Astrocyte (in vitro differentiated cells and primary cell): ENCODE measurements at regions not wholly inside any gene's neighbourhood (a gene's known extent, or its start where the extent isn't known, plus 50 kb on each side); places are given as distances from the start of the nearest gene placed in this dataset.

Source experiments
- DNase-seq: peaks from one replicate; pipeline ENCODE4 v3.0.0-alpha.2; 2010; ENCODE audit warnings: low read depth
- FAIRE-seq: peaks from 2 replicates; lab custom pipeline; 2011; peaks lifted over from hg19 to GRCh38; lab: Jason Lieb, UNC
- H2AFZ ChIP-seq: 2 replicates; pipeline ENCODE4 v1.6.0; 2012; ENCODE audit warnings: low read depth, low read length, inconsistent platforms
- H3K27ac ChIP-seq: 2 replicates; pipeline ENCODE4 v1.5.1; 2011; ENCODE audit warnings: low read depth, low read length, inconsistent platforms
- H3K27me3 ChIP-seq: 2 replicates; pipeline ENCODE4 v1.6.0; 2011; ENCODE audit warnings: low read length, inconsistent platforms; ENCODE audit not compliant: insufficient read depth
- H3K36me3 ChIP-seq: 2 replicates; pipeline ENCODE4 v1.5.1; 2011; ENCODE audit warnings: low read length, inconsistent platforms; ENCODE audit not compliant: insufficient read depth
- H3K4me1 ChIP-seq: 2 replicates; pipeline ENCODE4 v1.5.1; 2011; ENCODE audit warnings: low read length, inconsistent platforms; ENCODE audit not compliant: insufficient read depth
- H3K4me2 ChIP-seq: 2 replicates; pipeline ENCODE4 v1.6.0; 2012; ENCODE audit warnings: low read length, inconsistent platforms
- H3K4me3 ChIP-seq: 2 replicates; pipeline ENCODE4 v1.5.1; 2011; ENCODE audit warnings: low read depth, mild to moderate bottlenecking, low read length, inconsistent platforms; ENCODE audit not compliant: insufficient read depth
- H3K79me2 ChIP-seq: 2 replicates; pipeline ENCODE4 v1.6.0; 2012; ENCODE audit warnings: mild to moderate bottlenecking, low read length, inconsistent platforms; ENCODE audit not compliant: insufficient read depth
- H3K9ac ChIP-seq: 2 replicates; pipeline ENCODE4 v1.6.0; 2012; ENCODE audit warnings: mild to moderate bottlenecking, low read length, inconsistent platforms
- H3K9me3 ChIP-seq: 2 replicates; pipeline ENCODE4 v1.5.1; 2012; ENCODE audit warnings: low read depth, mild to moderate bottlenecking, low read length, inconsistent platforms; ENCODE audit not compliant: insufficient read depth
- H4K20me1 ChIP-seq: 2 replicates; pipeline ENCODE4 v1.6.0; 2012; ENCODE audit warnings: low read length, inconsistent platforms; ENCODE audit not compliant: insufficient read depth
- H3K27ac Mint-ChIP-seq: one replicate; pipeline ENCODE4 v1.8.0; 2021; ENCODE audit warnings: mild to moderate bottlenecking, mixed read lengths; ENCODE audit not compliant: unreplicated experiment
- H3K27me3 Mint-ChIP-seq: one replicate; pipeline ENCODE4 v1.8.0; 2021; ENCODE audit warnings: low read depth, mixed read lengths; ENCODE audit not compliant: unreplicated experiment
- H3K36me3 Mint-ChIP-seq: one replicate; pipeline ENCODE4 v1.8.0; 2021; ENCODE audit warnings: low read depth, mixed read lengths; ENCODE audit not compliant: unreplicated experiment
- H3K4me1 Mint-ChIP-seq: one replicate; pipeline ENCODE4 v1.8.0; 2021; ENCODE audit warnings: low read depth, mixed read lengths; ENCODE audit not compliant: unreplicated experiment
- H3K4me3 Mint-ChIP-seq: one replicate; pipeline ENCODE4 v1.8.0; 2021; ENCODE audit warnings: mild to moderate bottlenecking, moderate library complexity, mixed read lengths; ENCODE audit not compliant: unreplicated experiment
- H3K9me3 Mint-ChIP-seq: one replicate; pipeline ENCODE4 v1.8.0; 2021; ENCODE audit warnings: mild to moderate bottlenecking, mixed read lengths; ENCODE audit not compliant: unreplicated experiment
- CTCF ChIP-seq: IDR thresholded peaks from 2 replicates; pipeline ENCODE4 v1.5.1; 2011; ENCODE audit warnings: low read depth, mild to moderate bottlenecking, inconsistent platforms, low read length, moderate library complexity; ENCODE audit not compliant: insufficient read depth
- EZH2 ChIP-seq: IDR thresholded peaks from 2 replicates; pipeline ENCODE4 v1.6.1; 2012; ENCODE audit warnings: mild to moderate bottlenecking, low read length, inconsistent platforms; ENCODE audit not compliant: insufficient read depth

GRCh38 chr6:71119560-71119959 lies 162.7 kb upstream of the B3GAT2 start:
- DNase-seq = no peak
- Histone ChIP-seq H3K4me3 (no peak overlapping the region), H3K9ac (no peak overlapping the region), H4K20me1 (no peaks in the 10 kb centered on the region), H3K4me1 (peaks cover 4% of the 10 kb centered on the region), H3K4me2 (no peak overlapping the region), H3K36me3 (no peaks in the 10 kb centered on the region), H2AFZ (no peak overlapping the region), H3K27me3 (no peaks in the 10 kb centered on the region), H3K9me3 (peaks cover 6% of the 10 kb centered on the region), H3K79me2 (no peaks in the 10 kb centered on the region), H3K27ac (no peak overlapping the region)
- no peak overlapping the region for H3K27ac Mint-ChIP-seq
- H3K36me3 Mint-ChIP-seq = no peaks in the 10 kb centered on the region
- TF ChIP-seq EZH2 = no peak
- TF ChIP-seq CTCF = no peak
- peaks cover 4% of the 10 kb centered on the region for H3K27me3 Mint-ChIP-seq
- H3K4me1 Mint-ChIP-seq = peaks cover 22% of the 10 kb centered on the region
- no peak for FAIRE-seq
- H3K4me3 Mint-ChIP-seq = no peak overlapping the region
- peaks cover 4% of the 10 kb centered on the region for H3K9me3 Mint-ChIP-seq

- no peak for FAIRE-seq
- no peak overlapping the region for H3K9ac ChIP-seq
- TF ChIP-seq EZH2 = no peak
- TF ChIP-seq CTCF = no peak
- no peaks in the 10 kb centered on the region for H3K36me3 ChIP-seq
- peaks cover 6% of the 10 kb centered on the region for H3K9me3 ChIP-seq
- peak; percentile 67 for DNase-seq
- H3K4me3 ChIP-seq = no peak overlapping the region
- no peak overlapping the region for H3K27ac ChIP-seq
- Mint-ChIP-seq H3K36me3 (no peaks in the 10 kb centered on the region), H3K27ac (no peak overlapping the region), H3K4me1 (peaks cover 34% of the 10 kb centered on the region), H3K9me3 (peaks cover 4% of the 10 kb centered on the region), H3K4me3 (no peak overlapping the region), H3K27me3 (no peaks in the 10 kb centered on the region)
- H3K27me3 ChIP-seq = no peaks in the 10 kb centered on the region
- H3K4me2 ChIP-seq = no peak overlapping the region
- H4K20me1 ChIP-seq = no peaks in the 10 kb centered on the region
- H2AFZ ChIP-seq = no peak overlapping the region
- H3K4me1 ChIP-seq = peaks cover 4% of the 10 kb centered on the region
- no peaks in the 10 kb centered on the region for H3K79me2 ChIP-seq
Observed at GRCh38 chr6:71123051-71123450, 165.6 kb upstream of the OGFRL1 start.

GRCh38 chr6:71124340-71124739 lies 164.3 kb upstream of the OGFRL1 start:
- H3K36me3 ChIP-seq = no peaks in the 10 kb centered on the region
- peak overlapping the region; percentile 1 for H3K27ac ChIP-seq

More at GRCh38 chr6:71124340-71124739, 164.3 kb upstream of the OGFRL1 start:
- Mint-ChIP-seq H3K9me3 (peaks cover 4% of the 10 kb centered on the region), H3K4me3 (no peak overlapping the region), H3K27me3 (no peaks in the 10 kb centered on the region), H3K36me3 (no peaks in the 10 kb centered on the region), H3K4me1 (peaks cover 34% of the 10 kb centered on the region), H3K27ac (no peak overlapping the region)
- H2AFZ ChIP-seq = no peak overlapping the region
- DNase-seq = peak; percentile 29
- no peaks in the 10 kb centered on the region for H4K20me1 ChIP-seq
- no peak overlapping the region for H3K4me3 ChIP-seq
- peaks cover 4% of the 10 kb centered on the region for H3K4me1 ChIP-seq
- no peak overlapping the region for H3K9ac ChIP-seq
- no peaks in the 10 kb centered on the region for H3K27me3 ChIP-seq
- H3K4me2 ChIP-seq = peak overlapping the region; percentile 5
- no peak for TF ChIP-seq EZH2
- no peak for TF ChIP-seq CTCF
- peaks cover 5% of the 10 kb centered on the region for H3K9me3 ChIP-seq
- H3K79me2 ChIP-seq = no peaks in the 10 kb centered on the region
- FAIRE-seq = no peak
